B cell (primary cell): ENCODE measurements at regions not wholly inside any gene's neighbourhood (a gene's known extent, or its start where the extent isn't known, plus 50 kb on each side); places are given as distances from the start of the nearest gene placed in this dataset.

ENCODE experiments used
- ATAC-seq: fragments of 200-7000 bp; cut with Tn5 transposase; one replicate; pipeline ENCODE4 v1.10.0; 2021; ENCODE audit warnings: low read depth, mild to moderate bottlenecking, moderate number of reproducible peaks, moderate library complexity
- CTCF ChIA-PET: fragments of 350-600 bp; sonication (Branson Sonifier 250); formaldehyde crosslinking; loops from one replicate; lab custom pipeline; 2021; ENCODE audit warnings: antibody characterized with exemption, inconsistent platforms; lab: Charles Lee
- POLR2A ChIA-PET: fragments of 350-600 bp; sonication (Branson Sonifier 250); formaldehyde crosslinking; loops from one replicate; lab custom pipeline; 2021; ENCODE audit warnings: antibody characterized with exemption; lab: Charles Lee
- DNase-seq: peaks from one replicate; pipeline ENCODE4 v3.0.0; 2013
- H2AFZ ChIP-seq: 2 replicates; pipeline ENCODE4 v1.6.1; 2012; ENCODE audit warnings: mild to moderate bottlenecking, low read depth, low read length; ENCODE audit not compliant: insufficient read depth, poor library complexity, severe bottlenecking
- H3K27ac ChIP-seq, 2 donors: 1 replicate in 1 of 2; 2 replicates in 1 of 2; pipeline ENCODE4 v1.5.1; 2012 to 2013; ENCODE audit warnings: low read length in 2 of 2, mild to moderate bottlenecking in 2 of 2, moderate library complexity in 1 of 2
- H3K27me3 ChIP-seq, 4 experiments: fragments of 200-600 bp in 1 of 4; sonication (generic) in 1 of 4; replicated peaks in 1 of 4; 1 replicate in 2 of 4; 2 replicates in 2 of 4; pipeline versions ENCODE4 v1.6.1 to v1.7.0; 2013 to 2016; ENCODE audit warnings: low read length in 3 of 4, mild to moderate bottlenecking in 2 of 4, mixed read lengths in 1 of 4, moderate library complexity in 1 of 4; ENCODE audit not compliant: insufficient read depth in 4 of 4, control insufficient read depth in 3 of 4; ENCODE audit errors: control extremely low read depth in 1 of 4
- H3K36me3 ChIP-seq, 2 experiments: replicated peaks in 1 of 2; 1 replicate in 1 of 2; 2 replicates in 1 of 2; pipeline versions ENCODE4 v1.6.1 to v1.7.1; 2013; ENCODE audit warnings: low read length in 1 of 2; ENCODE audit not compliant: insufficient read depth in 2 of 2, control insufficient read depth in 1 of 2; ENCODE audit errors: control extremely low read depth in 1 of 2, extremely low read depth in 1 of 2
- H3K4me1 ChIP-seq, 2 donors: fragments of 200-600 bp in 1 of 2; sonication (generic) in 1 of 2; 1 replicate in 1 of 2; 2 replicates in 1 of 2; pipeline versions ENCODE4 v1.5.1 to v1.6.1; 2013 to 2017; ENCODE audit warnings: low read length in 2 of 2; ENCODE audit not compliant: control insufficient read depth in 2 of 2, insufficient read depth in 2 of 2
- H3K4me2 ChIP-seq: replicated peaks from 2 replicates; pipeline ENCODE3; 2012; ENCODE audit warnings: mild to moderate bottlenecking, low read depth, low read length; ENCODE audit not compliant: poor library complexity, severe bottlenecking
- H3K4me3 ChIP-seq, 5 experiments: fragments of 200-600 bp in 1 of 5; sonication (generic) in 1 of 5; 1 replicate in 3 of 5; 2 replicates in 2 of 5; pipeline versions ENCODE4 v1.5.1 to v1.7.0; 2011 to 2016; ENCODE audit warnings: low read length in 4 of 5, mild to moderate bottlenecking in 4 of 5, low read depth in 2 of 5, control low read depth in 1 of 5, moderate library complexity in 1 of 5; ENCODE audit not compliant: insufficient read depth in 1 of 5; ENCODE audit errors: control extremely low read depth in 1 of 5, extremely low read depth in 1 of 5
- H3K79me2 ChIP-seq: fragments of 200-600 bp; sonication (generic); one replicate; pipeline ENCODE4 v1.6.0; 2016; ENCODE audit warnings: low read length; ENCODE audit not compliant: control insufficient read depth, insufficient read depth
- H3K9ac ChIP-seq: fragments of 200-600 bp; sonication (generic); 2 replicates; pipeline ENCODE4 v1.6.1; 2017; ENCODE audit warnings: mild to moderate bottlenecking, low read length, moderate library complexity
- H3K9me3 ChIP-seq, 3 donors: one replicate each; pipeline versions ENCODE4 v1.6.1 to v1.7.1; 2013; ENCODE audit warnings: low read length in 2 of 3; ENCODE audit not compliant: control insufficient read depth in 2 of 3, insufficient read depth in 1 of 3; ENCODE audit errors: control extremely low read depth in 1 of 3
- H4K20me1 ChIP-seq: 2 replicates; pipeline ENCODE4 v1.6.0; 2012; ENCODE audit warnings: mild to moderate bottlenecking, low read length; ENCODE audit not compliant: insufficient read depth, control insufficient read depth, poor library complexity, severe bottlenecking
- H3K27ac Mint-ChIP-seq: one replicate; pipeline ENCODE4 v1.8.0; 2021; ENCODE audit warnings: mixed read lengths
- H3K27me3 Mint-ChIP-seq: one replicate; pipeline ENCODE4 v1.8.0; 2021; ENCODE audit warnings: mixed read lengths
- H3K4me1 Mint-ChIP-seq: one replicate; pipeline ENCODE4 v1.8.0; 2021; ENCODE audit warnings: mixed read lengths
- H3K4me3 Mint-ChIP-seq: one replicate; pipeline ENCODE4 v1.8.0; 2021; ENCODE audit warnings: mixed read lengths
- H3K9me3 Mint-ChIP-seq: one replicate; pipeline ENCODE4 v1.8.0; 2022; ENCODE audit warnings: mixed read lengths; ENCODE audit not compliant: insufficient read depth
- CTCF ChIP-seq: fragments of 200-600 bp; IDR thresholded peaks from one replicate; pipeline ENCODE4 v1.8.0; 2022; ENCODE audit warnings: antibody characterized with exemption, mild to moderate bottlenecking
- EZH2 ChIP-seq: IDR thresholded peaks from 2 replicates; pipeline ENCODE4 v1.6.1; 2012; ENCODE audit warnings: borderline replicate concordance, low read depth, mild to moderate bottlenecking, moderate library complexity, low read length; ENCODE audit not compliant: insufficient read depth, poor library complexity, severe bottlenecking
- WGBS: methylation state at CpG from one replicate; pipeline ENCODE4 v1.1.5; 2013; ENCODE audit warnings: missing lambda C conversion rate; ENCODE audit not compliant: insufficient coverage; 5-methylcytosine and 5-hydroxymethylcytosine counted together
- intact Hi-C: fragments of 100-400 bp; cut with micrococcal nuclease; formaldehyde crosslinking; loops from one replicate; pipeline ENCODE4 v1.10.0; 2022

- CTCF ChIA-PET: interaction anchor here (0.7 kb wide), 1 partner anchor 1450 kb away, joined by 3 read pairs; no protein-coding TSS in a partner anchor
- no peaks in the 10 kb centered on the region for H3K9me3 ChIP-seq
- WGBS: no CpG with 5 or more reads among the region's 2 CpGs
Observed at GRCh38 chr14:35938770-35939169, 112.6 kb downstream of the BRMS1L start.

GRCh38 chr14:35934499-35934898 lies 108.4 kb downstream of the BRMS1L start:
- no peaks in the 10 kb centered on the region for H3K79me2 ChIP-seq
- Mint-ChIP-seq H3K27me3 (peaks cover 10% of the 10 kb centered on the region), H3K27ac (no peak overlapping the region), H3K4me1 (peaks cover 7% of the 10 kb centered on the region), H3K9me3 (no peaks in the 10 kb centered on the region), H3K4me3 (no peak overlapping the region)
- no peak for DNase-seq
- no peaks in the 10 kb centered on the region for H3K9me3 ChIP-seq
- no peaks in the 10 kb centered on the region for H3K4me1 ChIP-seq
- H3K27me3 ChIP-seq: peaks cover 0 to 2% (median 0%) of the 10 kb centered on the region in 4 experiments
- intact Hi-C loops: no loop called here
- H3K36me3 ChIP-seq: no peaks in the 10 kb centered on the region
- H4K20me1 ChIP-seq: no peaks in the 10 kb centered on the region
- ChIA-PET POLR2A (no interaction called here), CTCF (no interaction called here)
- no peak overlapping the region for H3K27ac ChIP-seq
- no peak overlapping the region for H2AFZ ChIP-seq
- no peak overlapping the region for H3K9ac ChIP-seq
- no peak for ATAC-seq
- H3K4me3 ChIP-seq: no peak overlapping the region
- TF ChIP-seq EZH2 (no peak), CTCF (no peak)
- WGBS: no CpG with 5 or more reads among the region's 2 CpGs
- no peak overlapping the region for H3K4me2 ChIP-seq

More at GRCh38 chr14:35938770-35939169, 112.6 kb downstream of the BRMS1L start:
- Histone ChIP-seq H3K27me3 (peaks cover 0 to 2% (median 0%) of the 10 kb centered on the region in 4 experiments), H3K4me2 (no peak overlapping the region), H2AFZ (no peak overlapping the region), H3K4me1 (no peaks in the 10 kb centered on the region), H3K4me3 (no peak overlapping the region), H3K9ac (no peak overlapping the region), H3K79me2 (no peaks in the 10 kb centered on the region), H3K36me3 (no peaks in the 10 kb centered on the region), H3K27ac (no peak overlapping the region), H4K20me1 (no peaks in the 10 kb centered on the region)
- H3K27ac Mint-ChIP-seq: no peak overlapping the region
- ATAC-seq: no peak
- intact Hi-C loops: no loop called here
- H3K9me3 Mint-ChIP-seq: no peaks in the 10 kb centered on the region
- no peaks in the 10 kb centered on the region for H3K4me1 Mint-ChIP-seq
- DNase-seq: no peak
- peaks cover 22% of the 10 kb centered on the region for H3K27me3 Mint-ChIP-seq
- POLR2A ChIA-PET: no interaction called here
- no peak overlapping the region for H3K4me3 Mint-ChIP-seq
- no peak for TF ChIP-seq EZH2
- no peak for TF ChIP-seq CTCF
